Activated T-cell treated with anti-CD3 and anti-CD28 coated beads, Interleukin-2, amount 50 U/mL, for 4 hours (primary cell): ENCODE measurements at regions not wholly inside any gene's neighbourhood (a gene's known extent, or its start where the extent isn't known, plus 50 kb on each side); places are given as distances from the start of the nearest gene placed in this dataset.

Source experiments
- ATAC-seq, 2 donors: fragments of 200-7000 bp; cut with Tn5 transposase; one replicate each; pipeline ENCODE4 v1.10.0; 2021
- DNase-seq: peaks from one replicate; pipeline ENCODE4 v3.0.0-alpha.2; 2020
- H3K27me3 Mint-ChIP-seq: one replicate; pipeline ENCODE4 v1.8.0; 2021; ENCODE audit warnings: low read depth, mixed read lengths
- H3K36me3 Mint-ChIP-seq: one replicate; pipeline ENCODE4 v1.8.0; 2022; ENCODE audit warnings: mixed read lengths; ENCODE audit not compliant: insufficient read depth
- H3K4me1 Mint-ChIP-seq: one replicate; pipeline ENCODE4 v1.8.0; 2021; ENCODE audit warnings: low read depth, mixed read lengths
- H3K4me3 Mint-ChIP-seq: one replicate; pipeline ENCODE4 v1.8.0; 2021; ENCODE audit warnings: mild to moderate bottlenecking, moderate library complexity, mixed read lengths
- H3K9me3 Mint-ChIP-seq: one replicate; pipeline ENCODE4 v1.8.0; 2021; ENCODE audit warnings: mixed read lengths

DNA sequence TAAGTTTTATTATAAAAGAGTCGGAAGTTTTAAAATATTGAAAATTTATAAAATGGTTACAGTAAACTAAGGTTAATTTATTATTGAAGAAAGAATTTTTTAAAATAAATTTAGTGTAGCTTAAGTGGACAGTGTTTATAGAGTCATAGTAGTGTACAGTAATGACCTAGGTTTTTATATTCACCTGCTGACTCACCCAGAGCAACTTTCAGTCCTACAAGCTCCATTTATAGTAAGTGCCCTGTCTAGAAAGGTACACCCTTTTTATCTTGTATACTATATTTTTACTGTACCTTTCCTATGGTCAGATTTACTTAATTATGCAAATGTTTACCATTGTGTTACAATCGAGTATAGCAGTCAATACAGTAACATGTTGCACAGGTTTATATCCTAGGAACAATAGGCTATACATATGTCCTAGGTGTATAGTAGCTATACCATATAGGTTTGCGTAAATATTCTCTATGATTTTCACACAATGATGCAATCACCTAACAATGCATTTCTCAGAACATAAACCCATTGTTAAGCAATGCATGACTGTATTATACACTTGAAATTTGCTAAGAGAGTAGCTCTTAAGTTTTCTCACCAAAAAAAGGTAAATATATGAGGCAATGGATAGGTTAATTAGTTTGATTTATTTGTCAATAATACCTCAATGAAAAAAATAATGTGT is 106.9 kb upstream of the CD96 start:
- H3K4me1 Mint-ChIP-seq = no peaks in the 10 kb centered on the region
- no peaks in the 10 kb centered on the region for H3K36me3 Mint-ChIP-seq
- H3K27me3 Mint-ChIP-seq = no peaks in the 10 kb centered on the region
- no peaks in the 10 kb centered on the region for H3K9me3 Mint-ChIP-seq
- DNase-seq = no peak
- ATAC-seq = no peak
- no peak overlapping the region for H3K4me3 Mint-ChIP-seq

DNA sequence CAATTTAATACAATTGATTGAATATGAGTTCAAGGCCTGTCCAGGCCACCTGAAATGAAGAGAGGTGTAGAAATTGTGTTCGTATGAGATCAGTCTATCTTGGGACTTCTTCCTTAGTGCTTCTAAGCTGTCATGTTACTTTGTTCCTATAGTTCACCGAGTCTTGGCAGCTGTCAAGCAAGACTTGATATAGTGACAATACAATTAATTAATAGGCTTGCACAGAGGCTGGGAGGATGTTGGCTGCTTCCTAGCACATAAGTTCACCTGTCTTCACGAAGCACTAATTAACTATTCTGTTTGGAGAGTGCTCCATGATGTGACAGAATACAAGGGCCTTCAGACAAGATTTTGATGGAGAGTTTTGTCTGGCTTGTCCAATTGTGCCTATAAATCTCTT is 103.7 kb upstream of the CD96 start:
- H3K36me3 Mint-ChIP-seq = no peaks in the 10 kb centered on the region
- no peaks in the 10 kb centered on the region for H3K4me1 Mint-ChIP-seq
- ATAC-seq (no peak), DNase-seq (no peak)
- no peaks in the 10 kb centered on the region for H3K27me3 Mint-ChIP-seq
- H3K9me3 Mint-ChIP-seq = no peaks in the 10 kb centered on the region
- H3K4me3 Mint-ChIP-seq = no peak overlapping the region

DNA sequence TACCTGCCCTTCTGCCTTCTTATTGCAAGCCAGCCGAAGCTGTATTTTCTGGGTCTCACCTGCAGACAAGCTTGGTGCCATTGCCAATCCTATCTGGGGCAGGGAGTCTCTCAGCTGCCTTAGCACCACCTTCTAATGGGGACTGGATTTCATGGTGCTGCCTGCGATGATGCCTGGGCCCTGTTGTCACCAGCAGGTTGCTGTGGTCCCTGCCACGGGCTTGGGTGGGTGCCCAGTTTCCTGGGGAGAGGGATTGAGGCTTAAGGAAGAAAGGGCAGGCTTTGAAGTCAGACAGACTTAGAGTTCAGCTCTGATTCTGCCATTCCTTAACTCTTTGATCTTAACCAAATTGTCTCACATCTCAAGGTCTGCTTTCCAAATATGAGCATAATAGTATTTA is 87.4 kb upstream of the CD96 start:
- H3K36me3 Mint-ChIP-seq = no peaks in the 10 kb centered on the region

DNA sequence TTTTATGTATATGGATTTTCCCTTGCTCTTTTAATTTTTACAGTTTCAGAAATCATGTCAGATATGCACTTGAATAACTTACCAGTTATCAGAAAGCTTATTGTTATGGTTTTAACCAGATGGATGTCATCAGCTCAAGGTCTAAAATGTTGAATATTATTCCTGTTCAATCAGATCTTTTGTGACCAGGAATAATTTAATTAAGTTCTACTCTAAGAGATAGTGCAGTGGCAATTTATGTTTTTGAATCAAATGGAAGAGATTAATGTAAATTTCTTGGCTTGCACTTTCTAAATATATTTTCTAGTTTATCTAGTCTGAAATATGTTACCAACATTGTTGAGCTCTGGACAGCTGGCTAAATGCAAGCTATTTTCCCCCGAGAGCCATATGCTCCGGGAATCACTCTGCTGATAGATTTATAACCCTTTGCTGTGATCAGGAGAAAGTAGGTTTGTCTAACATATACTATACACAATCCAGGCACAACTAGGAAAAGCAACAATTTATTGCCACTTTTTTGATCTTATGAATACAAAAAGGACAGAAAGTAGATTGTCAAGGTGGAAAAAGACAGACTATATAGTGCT is 76.8 kb upstream of the CD96 start:
- Mint-ChIP-seq H3K4me1 (no peaks in the 10 kb centered on the region), H3K36me3 (no peaks in the 10 kb centered on the region), H3K9me3 (no peaks in the 10 kb centered on the region), H3K4me3 (no peak overlapping the region), H3K27me3 (no peaks in the 10 kb centered on the region)
- no peak for DNase-seq
- no peak for ATAC-seq

More for the DNA sequence above, 87.4 kb upstream of the CD96 start:
- ATAC-seq (no peak), DNase-seq (no peak)
- Mint-ChIP-seq H3K4me1 (no peaks in the 10 kb centered on the region), H3K4me3 (no peak overlapping the region), H3K9me3 (no peaks in the 10 kb centered on the region), H3K27me3 (no peaks in the 10 kb centered on the region)

DNA sequence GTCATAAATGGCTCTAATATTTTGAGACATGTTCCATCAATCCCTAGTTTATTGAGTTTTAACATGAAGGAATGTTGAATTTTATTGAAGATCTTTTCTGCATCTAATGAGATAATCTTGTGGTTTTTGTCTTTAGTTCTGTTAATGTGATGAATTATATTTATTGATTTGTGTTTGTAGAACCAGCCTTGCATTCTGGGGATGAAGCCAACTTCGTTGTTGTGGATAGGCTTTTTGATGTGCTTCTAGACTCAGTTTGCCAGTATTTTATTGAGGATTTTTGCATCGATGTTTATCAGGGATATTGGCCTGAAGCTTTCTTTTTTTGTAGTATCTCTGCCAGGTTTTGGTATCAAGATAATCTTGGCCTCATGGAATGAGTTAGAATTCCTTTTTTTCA is 72.0 kb upstream of the CD96 start:
- no peaks in the 10 kb centered on the region for H3K36me3 Mint-ChIP-seq
- ATAC-seq (no peak), DNase-seq (no peak)
- peaks cover 5% of the 10 kb centered on the region for H3K9me3 Mint-ChIP-seq
- no peaks in the 10 kb centered on the region for H3K4me1 Mint-ChIP-seq
- no peak overlapping the region for H3K4me3 Mint-ChIP-seq
- no peaks in the 10 kb centered on the region for H3K27me3 Mint-ChIP-seq

DNA sequence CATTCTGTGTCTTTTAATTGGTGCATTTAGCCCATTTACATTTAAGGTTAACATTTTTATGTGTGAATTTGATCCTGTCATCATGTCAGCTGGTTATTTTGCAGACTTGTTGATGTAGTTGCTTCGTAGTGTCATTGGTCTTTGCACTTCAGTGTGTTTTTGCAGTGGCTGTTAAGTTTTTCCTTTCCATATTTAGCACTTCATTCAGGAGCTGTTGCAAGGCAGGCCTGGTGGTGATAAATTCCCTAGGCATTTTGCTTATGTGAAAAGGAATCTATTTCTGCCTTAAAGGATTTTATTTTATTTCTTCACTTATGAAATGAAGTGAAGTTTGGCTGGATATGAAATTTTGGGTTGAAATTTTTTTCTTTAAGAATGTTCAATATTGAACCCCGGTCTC is 70.2 kb upstream of the CD96 start:
- Mint-ChIP-seq H3K27me3 (no peaks in the 10 kb centered on the region), H3K4me3 (no peak overlapping the region), H3K9me3 (peaks cover 5% of the 10 kb centered on the region), H3K36me3 (no peaks in the 10 kb centered on the region), H3K4me1 (no peaks in the 10 kb centered on the region)
- ATAC-seq (no peak), DNase-seq (no peak)

DNA sequence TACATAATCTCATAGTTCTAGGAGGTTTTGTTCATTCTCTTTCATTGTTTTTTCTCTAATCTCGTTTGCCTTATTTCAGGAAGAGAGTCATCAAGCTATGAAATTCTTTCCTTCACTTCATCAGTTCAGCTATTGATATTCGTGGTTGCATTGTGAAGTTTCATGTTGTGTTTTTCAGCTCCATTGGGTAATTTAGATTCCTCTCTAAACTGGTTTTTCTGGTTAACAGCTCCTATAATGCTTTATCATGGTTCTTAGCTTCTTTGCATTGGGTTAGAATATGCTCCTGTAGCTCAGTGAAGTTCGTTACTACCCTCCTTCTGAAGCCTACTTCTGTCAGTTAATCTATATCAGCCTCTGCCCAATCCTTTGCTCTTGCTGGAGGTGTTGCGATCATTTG is 69.4 kb upstream of the CD96 start:
- ATAC-seq (no peak), DNase-seq (no peak)
- Mint-ChIP-seq H3K4me3 (no peak overlapping the region), H3K4me1 (no peaks in the 10 kb centered on the region), H3K27me3 (no peaks in the 10 kb centered on the region), H3K36me3 (no peaks in the 10 kb centered on the region), H3K9me3 (peaks cover 5% of the 10 kb centered on the region)

DNA sequence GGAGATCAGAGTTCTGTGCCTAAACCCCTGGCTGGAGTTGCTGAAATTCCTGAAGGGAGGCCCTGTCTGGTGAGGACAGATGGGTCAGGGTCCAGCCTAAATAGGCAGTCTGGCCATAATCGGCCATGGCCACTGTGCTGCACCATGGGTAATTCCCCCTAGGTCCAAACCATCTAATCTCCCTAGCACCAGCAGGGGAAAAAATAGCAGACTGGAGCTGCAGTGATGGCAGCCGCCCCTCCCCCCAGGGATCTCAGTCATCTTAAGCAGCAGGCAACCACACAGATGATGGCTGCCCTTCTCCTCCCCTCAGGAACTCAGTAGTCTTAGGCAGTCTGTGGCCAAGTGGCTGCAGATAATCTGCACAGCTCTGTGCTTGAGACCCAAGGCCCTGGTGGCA is 68.4 kb upstream of the CD96 start:
- Mint-ChIP-seq H3K9me3 (peaks cover 5% of the 10 kb centered on the region), H3K27me3 (no peaks in the 10 kb centered on the region), H3K4me3 (no peak overlapping the region), H3K36me3 (no peaks in the 10 kb centered on the region), H3K4me1 (no peaks in the 10 kb centered on the region)
- ATAC-seq (no peak), DNase-seq (no peak)

DNA sequence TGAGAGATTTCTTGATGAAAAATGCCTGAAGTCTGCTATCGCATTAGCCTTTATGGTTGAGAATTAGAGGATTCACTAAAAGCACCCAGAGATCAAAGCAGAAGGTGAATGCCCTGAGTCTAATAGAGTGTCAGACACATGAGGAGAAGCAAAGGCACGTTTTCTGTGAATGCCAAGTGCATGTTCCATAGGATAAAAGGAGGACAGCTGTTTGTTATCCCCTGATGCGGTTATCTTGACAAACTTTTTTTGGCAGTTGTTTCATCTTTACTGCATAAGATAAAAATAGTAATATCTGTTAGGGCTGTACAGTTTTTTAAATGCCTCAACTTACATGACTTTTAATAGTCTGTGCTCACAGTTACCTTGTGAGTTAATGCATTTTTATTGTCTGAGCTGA is 65.3 kb upstream of the CD96 start:
- Mint-ChIP-seq H3K27me3 (no peaks in the 10 kb centered on the region), H3K36me3 (no peaks in the 10 kb centered on the region), H3K4me1 (no peaks in the 10 kb centered on the region), H3K4me3 (no peak overlapping the region), H3K9me3 (no peaks in the 10 kb centered on the region)
- DNase-seq = no peak
- ATAC-seq = no peak

DNA sequence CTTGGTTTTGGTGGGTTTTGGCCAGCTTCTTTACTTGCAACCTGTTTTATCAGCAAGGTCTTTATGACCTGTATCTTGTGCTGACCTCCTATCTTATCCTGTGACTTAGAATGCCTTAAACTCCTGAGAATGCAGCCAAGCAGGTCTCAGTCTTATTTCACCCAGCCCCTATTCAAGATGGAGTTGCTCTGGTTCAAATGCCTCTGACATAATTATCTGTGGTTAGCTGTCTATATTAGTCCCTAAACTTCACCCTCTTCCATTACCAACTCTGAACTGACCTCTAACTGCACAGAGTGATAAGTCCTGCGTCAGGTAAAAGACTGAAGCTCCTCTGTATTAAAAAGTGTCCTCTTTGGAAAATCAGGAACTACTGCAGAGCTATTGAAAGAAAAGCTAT is 61.9 kb upstream of the CD96 start:
- DNase-seq (no peak), ATAC-seq (no peak)
- Mint-ChIP-seq H3K4me3 (no peak overlapping the region), H3K36me3 (no peaks in the 10 kb centered on the region), H3K27me3 (no peaks in the 10 kb centered on the region), H3K4me1 (no peaks in the 10 kb centered on the region), H3K9me3 (no peaks in the 10 kb centered on the region)

DNA sequence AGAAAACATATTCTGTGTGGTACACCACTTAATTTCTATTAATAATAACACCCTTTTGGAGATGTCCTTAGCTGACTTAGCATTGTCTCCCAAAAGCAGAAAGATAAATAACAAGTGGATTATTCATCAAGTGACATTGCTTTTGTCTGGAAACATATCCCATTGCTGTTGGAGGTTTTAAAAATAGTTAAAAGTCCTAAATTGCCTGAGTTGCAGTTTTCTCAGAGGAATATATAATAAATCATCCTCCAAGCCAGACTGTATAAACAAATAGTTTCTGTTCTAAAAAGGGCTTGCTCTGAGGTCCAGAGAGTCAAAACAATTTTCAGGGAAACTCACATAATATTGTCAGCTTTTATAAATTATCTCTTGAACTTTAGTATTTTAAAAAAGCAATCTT is 60.4 kb upstream of the CD96 start:
- Mint-ChIP-seq H3K36me3 (no peaks in the 10 kb centered on the region), H3K4me3 (no peak overlapping the region), H3K4me1 (no peaks in the 10 kb centered on the region), H3K27me3 (no peaks in the 10 kb centered on the region), H3K9me3 (no peaks in the 10 kb centered on the region)
- no peak for ATAC-seq
- DNase-seq = no peak

DNA sequence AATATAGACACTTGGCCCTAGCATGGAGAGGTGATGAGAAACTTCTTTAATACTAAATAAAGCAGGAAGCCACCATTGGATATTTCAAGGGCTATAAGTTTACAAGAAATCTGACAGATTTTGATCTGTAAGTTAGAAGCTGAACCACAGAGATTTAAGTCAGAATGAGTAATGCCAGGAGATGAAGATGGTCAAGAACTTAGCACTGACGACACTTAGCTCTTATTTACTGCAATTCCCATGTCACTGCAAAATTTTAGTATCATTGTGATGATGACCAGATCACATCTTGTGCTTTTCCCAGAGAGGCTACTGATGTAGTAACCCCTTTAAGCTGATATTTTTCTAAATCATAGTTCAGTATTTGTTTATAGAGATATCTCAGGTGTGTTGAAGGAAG is 59.4 kb upstream of the CD96 start:
- no peaks in the 10 kb centered on the region for H3K27me3 Mint-ChIP-seq
- no peak overlapping the region for H3K4me3 Mint-ChIP-seq
- H3K9me3 Mint-ChIP-seq = peaks cover 3% of the 10 kb centered on the region
- DNase-seq (no peak), ATAC-seq (no peak)
- no peaks in the 10 kb centered on the region for H3K36me3 Mint-ChIP-seq
- no peaks in the 10 kb centered on the region for H3K4me1 Mint-ChIP-seq

DNA sequence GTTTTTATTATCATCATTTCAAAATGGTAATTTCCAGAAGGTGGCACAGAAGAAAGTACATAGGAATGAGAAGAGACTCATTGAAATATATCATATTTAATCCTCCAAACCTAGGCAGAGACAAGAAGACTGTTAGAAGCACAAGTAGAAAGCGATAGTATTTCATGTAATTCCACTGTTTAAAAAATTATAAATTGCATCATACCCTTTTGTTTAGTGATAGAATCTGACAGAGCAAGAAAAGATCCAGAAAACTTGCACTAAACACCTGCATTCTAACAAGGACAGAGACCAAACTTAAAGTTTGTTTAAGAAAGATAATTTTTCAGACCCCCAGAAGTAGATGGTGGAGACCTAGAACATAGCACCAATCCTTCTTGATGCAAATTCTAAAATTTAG is 56.9 kb upstream of the CD96 start:
- Mint-ChIP-seq H3K4me1 (no peaks in the 10 kb centered on the region), H3K27me3 (no peaks in the 10 kb centered on the region), H3K36me3 (no peaks in the 10 kb centered on the region), H3K4me3 (no peak overlapping the region), H3K9me3 (peaks cover 3% of the 10 kb centered on the region)
- ATAC-seq (no peak), DNase-seq (no peak)
